Breast epithelium (tissue), 4 donors: ENCODE measurements at regions not wholly inside any gene's neighbourhood (a gene's known extent, or its start where the extent isn't known, plus 50 kb on each side); places are given as distances from the start of the nearest gene placed in this dataset.
A peak's percentile ranks its signal among the peaks of the same experiment; 100 is the strongest.

Experiments used
- DNase-seq, 2 donors: peaks; one replicate each; pipeline ENCODE4 v3.0.0-alpha.2; 2019; ENCODE audit warnings: low spot score in 2 of 2
- H3K27ac ChIP-seq, 2 donors: fragments of 200-600 bp; sonication (generic) in 1 of 2; one replicate each; pipeline ENCODE4 v1.5.1; 2016 to 2019; ENCODE audit warnings: mild to moderate bottlenecking in 1 of 2
- H3K27me3 ChIP-seq, 2 donors: fragments of 200-600 bp; sonication (generic) in 1 of 2; one replicate each; pipeline versions ENCODE4 v1.5.1 to v1.6.0; 2017 to 2019; ENCODE audit warnings: control low read depth in 1 of 2, mild to moderate bottlenecking in 1 of 2
- H3K36me3 ChIP-seq: fragments of 200-600 bp; one replicate; pipeline ENCODE4 v1.5.1; 2019
- H3K4me1 ChIP-seq, 2 donors: fragments of 200-600 bp; sonication (generic); one replicate each; pipeline ENCODE4 v1.5.1; 2016 to 2019; ENCODE audit warnings: control low read depth in 1 of 2
- H3K4me3 ChIP-seq, 3 donors: fragments of 200-600 bp; sonication (generic); 1 replicate in 2 of 3; 2 replicates in 1 of 3; pipeline ENCODE4 v1.5.1; 2016 to 2019; ENCODE audit warnings: mild to moderate bottlenecking in 3 of 3, moderate library complexity in 2 of 3
- H3K9me3 ChIP-seq, 2 donors: fragments of 200-600 bp; sonication (generic) in 1 of 2; one replicate each; pipeline ENCODE4 v1.5.1; 2016 to 2019; ENCODE audit warnings: control low read depth in 1 of 2
- POLR2A ChIP-seq: fragments of 450-650 bp; IDR thresholded peaks from one replicate; pipeline ENCODE4 v1.6.1; 2016; ENCODE audit warnings: antibody characterized with exemption, mild to moderate bottlenecking, moderate library complexity
- POLR2AphosphoS5 ChIP-seq, 3 donors: sonication (generic); formaldehyde crosslinking; IDR thresholded peaks; one replicate each; pipeline ENCODE4 v1.6.1; 2017; ENCODE audit warnings: antibody characterized with exemption in 3 of 3
- intact Hi-C: fragments of 100-400 bp; cut with DNase I; formaldehyde crosslinking; loops from one replicate; pipeline ENCODE4 v1.15.1; 2023; ENCODE audit warnings: low total_unique reads
- TF ChIP-seq, protein P1 (sequence below), 3 donors: fragments of 450-650 bp; IDR thresholded peaks; one replicate each; pipeline ENCODE4 v1.5.1; 2016 to 2017; ENCODE audit warnings: antibody characterized with exemption in 3 of 3, mild to moderate bottlenecking in 3 of 3, moderate library complexity in 3 of 3

DNA sequence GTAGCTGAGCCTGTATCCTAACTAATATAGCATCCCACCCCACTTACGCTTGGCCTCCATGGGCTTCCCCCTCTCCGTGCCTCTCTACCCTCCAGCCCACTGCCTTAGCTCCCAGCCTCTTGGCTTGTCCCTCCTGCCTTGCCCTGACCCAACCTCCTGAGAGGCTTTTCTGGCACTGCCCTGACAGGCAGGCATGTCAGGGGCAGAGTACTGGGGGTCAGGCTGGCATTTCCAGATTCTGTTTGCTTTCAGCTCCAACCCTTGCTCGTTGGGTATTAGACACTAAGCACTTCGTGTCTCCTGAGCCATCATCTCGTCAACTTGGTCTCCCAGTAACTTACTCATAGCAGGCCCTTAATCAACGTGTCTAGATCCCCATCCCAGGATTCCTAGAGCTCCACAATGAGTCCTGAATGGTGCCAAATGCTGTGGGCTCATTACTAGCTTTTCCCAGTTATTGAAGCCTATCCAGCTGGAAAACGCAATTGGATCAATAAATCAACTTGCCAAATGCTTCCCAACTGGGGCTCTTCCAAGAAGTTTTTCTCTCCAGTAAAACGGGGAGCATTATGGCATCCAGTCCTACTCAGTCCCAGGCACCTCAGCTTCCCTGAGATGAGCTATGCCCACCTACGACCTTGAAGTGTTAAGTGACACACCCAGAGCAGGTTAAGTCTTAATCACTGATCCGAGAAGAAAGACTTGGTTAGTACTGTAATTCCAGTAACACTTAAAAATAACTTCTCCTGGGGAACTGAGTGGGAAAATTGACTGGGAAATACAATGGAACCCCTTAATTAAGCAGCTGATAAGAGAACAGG is 78.5 kb upstream of the DLG1 start:
- Histone ChIP-seq H3K4me3 (no peak overlapping the region), H3K9me3 (no peaks in the 10 kb centered on the region), H3K4me1 (no peaks in the 10 kb centered on the region), H3K27ac (no peak overlapping the region), H3K36me3 (no peaks in the 10 kb centered on the region), H3K27me3 (no peaks in the 10 kb centered on the region)
- intact Hi-C loops = no loop called here
- no peak for DNase-seq
- TF ChIP-seq, protein P1, sequence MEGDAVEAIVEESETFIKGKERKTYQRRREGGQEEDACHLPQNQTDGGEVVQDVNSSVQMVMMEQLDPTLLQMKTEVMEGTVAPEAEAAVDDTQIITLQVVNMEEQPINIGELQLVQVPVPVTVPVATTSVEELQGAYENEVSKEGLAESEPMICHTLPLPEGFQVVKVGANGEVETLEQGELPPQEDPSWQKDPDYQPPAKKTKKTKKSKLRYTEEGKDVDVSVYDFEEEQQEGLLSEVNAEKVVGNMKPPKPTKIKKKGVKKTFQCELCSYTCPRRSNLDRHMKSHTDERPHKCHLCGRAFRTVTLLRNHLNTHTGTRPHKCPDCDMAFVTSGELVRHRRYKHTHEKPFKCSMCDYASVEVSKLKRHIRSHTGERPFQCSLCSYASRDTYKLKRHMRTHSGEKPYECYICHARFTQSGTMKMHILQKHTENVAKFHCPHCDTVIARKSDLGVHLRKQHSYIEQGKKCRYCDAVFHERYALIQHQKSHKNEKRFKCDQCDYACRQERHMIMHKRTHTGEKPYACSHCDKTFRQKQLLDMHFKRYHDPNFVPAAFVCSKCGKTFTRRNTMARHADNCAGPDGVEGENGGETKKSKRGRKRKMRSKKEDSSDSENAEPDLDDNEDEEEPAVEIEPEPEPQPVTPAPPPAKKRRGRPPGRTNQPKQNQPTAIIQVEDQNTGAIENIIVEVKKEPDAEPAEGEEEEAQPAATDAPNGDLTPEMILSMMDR (IDR thresholded peaks at IDR 0.05) = no peak
- TF ChIP-seq POLR2A = no peak
- TF ChIP-seq POLR2AphosphoS5 (IDR thresholded peaks at IDR 0.05) = no peak

DNA sequence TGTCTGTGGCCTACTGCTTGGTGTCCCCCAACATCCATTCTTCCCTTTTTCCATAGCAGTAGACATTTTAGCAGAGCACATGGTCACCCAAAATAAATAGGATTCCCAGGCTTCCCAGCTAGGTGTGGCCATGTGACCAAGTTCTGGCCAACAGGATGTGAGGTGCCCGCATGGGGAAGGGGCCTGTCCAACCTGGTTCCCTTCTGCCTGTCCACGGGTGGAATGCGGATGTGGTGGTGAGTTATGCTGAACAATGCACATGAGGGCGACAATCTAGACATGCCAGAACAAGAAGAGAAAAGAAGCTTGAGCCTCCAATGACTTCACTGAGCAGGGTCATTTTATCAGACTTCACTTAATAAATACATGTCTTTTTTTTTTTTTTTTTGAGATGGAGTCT is 77.6 kb upstream of the DLG1 start:
- peak in 1 of 2 donors; percentile 45 for DNase-seq
- no peaks in the 10 kb centered on the region for H3K9me3 ChIP-seq
- H3K27me3 ChIP-seq = no peaks in the 10 kb centered on the region
- H3K36me3 ChIP-seq = no peaks in the 10 kb centered on the region
- no peak overlapping the region for H3K4me3 ChIP-seq
- H3K27ac ChIP-seq = no peak overlapping the region
- no peaks in the 10 kb centered on the region for H3K4me1 ChIP-seq
- intact Hi-C loops = no loop called here
- no peak for TF ChIP-seq POLR2AphosphoS5 (IDR thresholded peaks at IDR 0.05)
- no peak for TF ChIP-seq POLR2A
- TF ChIP-seq, protein P1 (IDR thresholded peaks at IDR 0.05) = no peak

DNA sequence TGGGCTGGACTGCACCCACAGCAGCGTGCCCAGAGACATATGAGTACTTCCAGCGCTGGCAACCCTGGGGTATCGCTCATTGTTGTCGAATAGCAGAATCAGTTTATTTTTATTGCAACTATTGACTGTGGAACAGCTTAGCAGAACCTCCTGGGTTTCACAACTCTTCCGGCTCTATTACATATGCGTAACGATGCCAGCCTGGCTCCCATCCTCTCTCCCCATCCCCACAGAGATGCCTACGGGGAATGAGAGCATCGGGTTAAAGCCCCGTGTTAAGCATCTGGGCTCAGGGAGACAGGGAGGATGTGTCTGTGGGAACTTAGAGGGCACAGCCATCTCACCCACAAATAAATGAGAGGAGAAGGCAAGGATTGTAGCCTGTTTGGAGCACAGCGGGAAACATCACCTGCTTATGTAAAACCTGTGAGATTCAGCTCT is 76.6 kb upstream of the DLG1 start:
- H3K27ac ChIP-seq = no peak overlapping the region
- no peaks in the 10 kb centered on the region for H3K36me3 ChIP-seq
- H3K27me3 ChIP-seq = no peaks in the 10 kb centered on the region
- H3K4me3 ChIP-seq = no peak overlapping the region
- peak in 1 of 2 donors; percentile 5 for DNase-seq
- H3K4me1 ChIP-seq = no peaks in the 10 kb centered on the region
- TF ChIP-seq, protein P1 (IDR thresholded peaks at IDR 0.05) = no peak
- TF ChIP-seq POLR2A (no peak), POLR2AphosphoS5 (IDR thresholded peaks at IDR 0.05) (no peak)
- intact Hi-C loops = no loop called here
- H3K9me3 ChIP-seq = no peaks in the 10 kb centered on the region

DNA sequence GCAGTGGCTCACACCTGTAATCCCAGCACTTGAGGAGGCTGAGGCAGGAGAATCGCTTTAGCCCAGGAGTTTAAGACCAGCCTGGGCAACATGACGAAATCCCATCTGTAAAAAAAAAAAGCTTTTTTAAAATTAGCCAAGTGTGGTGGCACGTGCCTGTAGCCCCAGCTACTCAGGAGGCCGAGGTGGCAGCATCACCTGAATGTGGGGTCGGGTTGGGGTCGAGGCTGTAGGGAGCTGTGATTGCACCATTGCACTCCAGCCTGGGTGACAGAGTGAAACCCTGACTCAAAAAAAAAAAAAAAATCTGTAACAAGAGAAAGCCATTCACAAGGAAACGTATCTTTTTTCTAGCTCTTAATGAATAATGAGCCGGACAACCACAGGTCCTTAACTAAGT is 74.7 kb upstream of the DLG1 start:
- no peak overlapping the region for H3K4me3 ChIP-seq
- intact Hi-C loops = no loop called here
- H3K27ac ChIP-seq = no peak overlapping the region
- no peaks in the 10 kb centered on the region for H3K27me3 ChIP-seq
- no peak for TF ChIP-seq POLR2A
- TF ChIP-seq, protein P1 (IDR thresholded peaks at IDR 0.05) = no peak
- TF ChIP-seq POLR2AphosphoS5 (IDR thresholded peaks at IDR 0.05) = no peak
- H3K9me3 ChIP-seq = no peaks in the 10 kb centered on the region
- H3K4me1 ChIP-seq = no peaks in the 10 kb centered on the region
- peak in 1 of 2 donors; percentile 15 for DNase-seq
- no peaks in the 10 kb centered on the region for H3K36me3 ChIP-seq

- Histone ChIP-seq H3K4me3 (no peak overlapping the region), H3K4me1 (peaks cover under 1 to 3% of the 10 kb centered on the region in 2 donors), H3K27ac (peak overlapping the region; percentile 48 to 68), H3K27me3 (no peaks in the 10 kb centered on the region), H3K36me3 (no peaks in the 10 kb centered on the region), H3K9me3 (no peaks in the 10 kb centered on the region)
- TF ChIP-seq POLR2AphosphoS5 (IDR thresholded peaks at IDR 0.05) (peak in 2 of 3 donors; percentile 12 to 46), POLR2A (no peak)
- TF ChIP-seq, protein P1 (IDR thresholded peaks at IDR 0.05) = no peak
- DNase-seq = peak in 1 of 2 donors; percentile 69
- intact Hi-C loops = no loop called here
These were observed 73.7 kb upstream of the DLG1 start for GRCh38 chr3:197372047-197372661.
